ENCODE measurements at regions not wholly inside any gene's neighbourhood (a gene's known extent, or its start where the extent isn't known, plus 50 kb on each side); places are given as distances from the start of the nearest gene placed in this dataset.

GRCh38 chr4:82201805-82202641 lies 171.8 kb downstream of the HNRNPD start:
- no peak overlapping the region for H3K27ac Mint-ChIP-seq
- no peaks in the 10 kb centered on the region for H3K9me3 Mint-ChIP-seq
- H3K36me3 Mint-ChIP-seq (ENCODE audit: low read depth) = no peaks in the 10 kb centered on the region
- DNase-seq (ENCODE audit: low spot score) = no peak
- peaks cover 8% of the 10 kb centered on the region for H3K27me3 Mint-ChIP-seq (ENCODE audit: insufficient read depth)
- no peak overlapping the region for H3K4me3 Mint-ChIP-seq
- intact Hi-C loops (cut with micrococcal nuclease) = loop anchor here (1.0 to 10.0 kb wide), 4 partner anchors 66 to 797 kb away; no protein-coding TSS in a partner anchor
- H3K4me1 Mint-ChIP-seq (ENCODE audit: low read depth) = no peaks in the 10 kb centered on the region

- intact Hi-C loops (cut with micrococcal nuclease) = loop anchor here (10.0 kb wide), 1 partner anchor 287 kb away; no protein-coding TSS in a partner anchor
- Mint-ChIP-seq H3K4me1 (ENCODE audit: low read depth) (no peaks in the 10 kb centered on the region), H3K27me3 (ENCODE audit: insufficient read depth) (peaks cover 8% of the 10 kb centered on the region), H3K4me3 (no peak overlapping the region), H3K27ac (no peak overlapping the region), H3K9me3 (no peaks in the 10 kb centered on the region), H3K36me3 (ENCODE audit: low read depth) (no peaks in the 10 kb centered on the region)
- no peak for DNase-seq (ENCODE audit: low spot score)
Measured at GRCh38 chr4:82201303-82201702, 172.5 kb downstream of the HNRNPD start.

GRCh38 chr4:82200046-82200445 lies 173.7 kb downstream of the HNRNPD start:
- intact Hi-C loops (cut with micrococcal nuclease) = loop anchor here (10.0 kb wide), 1 partner anchor 285 kb away; no protein-coding TSS in a partner anchor
- H3K4me3 Mint-ChIP-seq = no peak overlapping the region
- H3K4me1 Mint-ChIP-seq (ENCODE audit: low read depth) = no peaks in the 10 kb centered on the region
- DNase-seq (ENCODE audit: low spot score) = no peak
- peaks cover 6% of the 10 kb centered on the region for H3K27me3 Mint-ChIP-seq (ENCODE audit: insufficient read depth)
- no peaks in the 10 kb centered on the region for H3K36me3 Mint-ChIP-seq (ENCODE audit: low read depth)
- H3K27ac Mint-ChIP-seq = no peak overlapping the region
- no peaks in the 10 kb centered on the region for H3K9me3 Mint-ChIP-seq

GRCh38 chr4:82194329-82194728 lies 179.5 kb downstream of the HNRNPD start:
- no peaks in the 10 kb centered on the region for H3K36me3 Mint-ChIP-seq (ENCODE audit: low read depth)
- no peak for DNase-seq (ENCODE audit: low spot score)
- H3K27me3 Mint-ChIP-seq (ENCODE audit: insufficient read depth) = peaks cover 2% of the 10 kb centered on the region
- no peaks in the 10 kb centered on the region for H3K4me1 Mint-ChIP-seq (ENCODE audit: low read depth)
- no peak overlapping the region for H3K27ac Mint-ChIP-seq
- H3K4me3 Mint-ChIP-seq = no peak overlapping the region
- H3K9me3 Mint-ChIP-seq = no peaks in the 10 kb centered on the region
- intact Hi-C loops (cut with micrococcal nuclease) = no loop called here

- Mint-ChIP-seq H3K4me3 (no peak overlapping the region), H3K27me3 (ENCODE audit: insufficient read depth) (no peaks in the 10 kb centered on the region), H3K36me3 (ENCODE audit: low read depth) (no peaks in the 10 kb centered on the region), H3K9me3 (no peaks in the 10 kb centered on the region), H3K4me1 (ENCODE audit: low read depth) (no peaks in the 10 kb centered on the region), H3K27ac (no peak overlapping the region)
- DNase-seq (ENCODE audit: low spot score) = no peak
- intact Hi-C loops (cut with micrococcal nuclease) = no loop called here
Measured at GRCh38 chr4:82192017-82192673, 181.6 kb downstream of the HNRNPD start.

- Mint-ChIP-seq H3K36me3 (ENCODE audit: low read depth) (no peaks in the 10 kb centered on the region), H3K4me3 (no peak overlapping the region), H3K27me3 (ENCODE audit: insufficient read depth) (peaks cover 1% of the 10 kb centered on the region), H3K9me3 (peaks cover 7% of the 10 kb centered on the region), H3K4me1 (ENCODE audit: low read depth) (no peaks in the 10 kb centered on the region), H3K27ac (no peak overlapping the region)
- intact Hi-C loops (cut with micrococcal nuclease) = no loop called here
- no peak for DNase-seq (ENCODE audit: low spot score)
Measured at GRCh38 chr4:82181789-82182188, 192.0 kb downstream of the HNRNPD start.

- no peaks in the 10 kb centered on the region for H3K27me3 Mint-ChIP-seq (ENCODE audit: insufficient read depth)
- intact Hi-C loops (cut with micrococcal nuclease) = no loop called here
- no peaks in the 10 kb centered on the region for H3K9me3 Mint-ChIP-seq
- no peak overlapping the region for H3K27ac Mint-ChIP-seq
- no peaks in the 10 kb centered on the region for H3K4me1 Mint-ChIP-seq (ENCODE audit: low read depth)
- no peak for DNase-seq (ENCODE audit: low spot score)
- H3K4me3 Mint-ChIP-seq = no peak overlapping the region
- no peaks in the 10 kb centered on the region for H3K36me3 Mint-ChIP-seq (ENCODE audit: low read depth)
Measured at GRCh38 chr4:82172186-82172585, 201.6 kb downstream of the HNRNPD start.

GRCh38 chr4:82171531-82172155 lies 202.1 kb downstream of the HNRNPD start:
- Mint-ChIP-seq H3K27me3 (ENCODE audit: insufficient read depth) (no peaks in the 10 kb centered on the region), H3K27ac (no peak overlapping the region), H3K4me3 (no peak overlapping the region), H3K9me3 (no peaks in the 10 kb centered on the region), H3K36me3 (ENCODE audit: low read depth) (no peaks in the 10 kb centered on the region), H3K4me1 (ENCODE audit: low read depth) (no peaks in the 10 kb centered on the region)
- DNase-seq (ENCODE audit: low spot score) = no peak
- intact Hi-C loops (cut with micrococcal nuclease) = no loop called here

- intact Hi-C loops (cut with micrococcal nuclease) = no loop called here
- no peak overlapping the region for H3K4me3 Mint-ChIP-seq
Measured at GRCh38 chr4:82149750-82150149, 224.0 kb downstream of the HNRNPD start.

GRCh38 chr4:82145850-82146249 lies 227.9 kb downstream of the HNRNPD start:
- no peak overlapping the region for H3K4me3 Mint-ChIP-seq
- no peaks in the 10 kb centered on the region for H3K9me3 Mint-ChIP-seq

More at GRCh38 chr4:82149750-82150149, 224.0 kb downstream of the HNRNPD start:
- H3K27ac Mint-ChIP-seq = no peak overlapping the region
- DNase-seq (ENCODE audit: low spot score) = no peak
- no peaks in the 10 kb centered on the region for H3K36me3 Mint-ChIP-seq (ENCODE audit: low read depth)
- no peaks in the 10 kb centered on the region for H3K4me1 Mint-ChIP-seq (ENCODE audit: low read depth)
- peaks cover 5% of the 10 kb centered on the region for H3K9me3 Mint-ChIP-seq
- peaks cover 2% of the 10 kb centered on the region for H3K27me3 Mint-ChIP-seq (ENCODE audit: insufficient read depth)

GRCh38 chr4:82140422-82140821 lies 233.4 kb downstream of the HNRNPD start:
- Mint-ChIP-seq H3K4me3 (no peak overlapping the region), H3K4me1 (ENCODE audit: low read depth) (peaks cover 9% of the 10 kb centered on the region), H3K9me3 (no peaks in the 10 kb centered on the region), H3K27me3 (ENCODE audit: insufficient read depth) (no peaks in the 10 kb centered on the region), H3K27ac (no peak overlapping the region), H3K36me3 (ENCODE audit: low read depth) (no peaks in the 10 kb centered on the region)
- DNase-seq (ENCODE audit: low spot score) = no peak
- intact Hi-C loops (cut with micrococcal nuclease) = no loop called here

More at GRCh38 chr4:82145850-82146249, 227.9 kb downstream of the HNRNPD start:
- Mint-ChIP-seq H3K36me3 (ENCODE audit: low read depth) (no peaks in the 10 kb centered on the region), H3K27me3 (ENCODE audit: insufficient read depth) (no peaks in the 10 kb centered on the region), H3K27ac (no peak overlapping the region), H3K4me1 (ENCODE audit: low read depth) (no peaks in the 10 kb centered on the region)
- no peak for DNase-seq (ENCODE audit: low spot score)
- intact Hi-C loops (cut with micrococcal nuclease) = no loop called here

- intact Hi-C loops (cut with micrococcal nuclease) = no loop called here
- Mint-ChIP-seq H3K4me1 (ENCODE audit: low read depth) (peaks cover 9% of the 10 kb centered on the region), H3K36me3 (ENCODE audit: low read depth) (no peaks in the 10 kb centered on the region)
Measured at GRCh38 chr4:82139287-82139686, 234.5 kb downstream of the HNRNPD start.

GRCh38 chr4:82138374-82138773 lies 235.4 kb downstream of the HNRNPD start:
- H3K27ac Mint-ChIP-seq = no peak overlapping the region
- intact Hi-C loops (cut with micrococcal nuclease) = no loop called here

More at GRCh38 chr4:82139287-82139686, 234.5 kb downstream of the HNRNPD start:
- Mint-ChIP-seq H3K27ac (no peak overlapping the region), H3K27me3 (ENCODE audit: insufficient read depth) (no peaks in the 10 kb centered on the region), H3K9me3 (no peaks in the 10 kb centered on the region), H3K4me3 (no peak overlapping the region)
- no peak for DNase-seq (ENCODE audit: low spot score)

More at GRCh38 chr4:82138374-82138773, 235.4 kb downstream of the HNRNPD start:
- Mint-ChIP-seq H3K4me3 (no peak overlapping the region), H3K4me1 (ENCODE audit: low read depth) (peaks cover 9% of the 10 kb centered on the region), H3K27me3 (ENCODE audit: insufficient read depth) (no peaks in the 10 kb centered on the region), H3K36me3 (ENCODE audit: low read depth) (no peaks in the 10 kb centered on the region), H3K9me3 (no peaks in the 10 kb centered on the region)
- DNase-seq (ENCODE audit: low spot score) = no peak

Data from activated T-helper 1 cell treated with anti-CD3 and anti-CD28 coated beads, Interleukin-12 subunit alpha, Interleukin-12 subunit beta, Interleukin-2, Interleukin-4 antibody, amounts not matched to agents 30 ng/mL and 10 ng/mL and 1 ng/mL, durations not matched to agents 14 hours and 24 hours and 36 hours (primary cell).